ENCODE measurements at regions not wholly inside any gene's neighbourhood (a gene's known extent, or its start where the extent isn't known, plus 50 kb on each side); places are given as distances from the start of the nearest gene placed in this dataset.

- in situ Hi-C loops (cut with MboI; ENCODE audit: low sequenced_read_pairs) (no loop called here), dilution Hi-C loops (cut with HindIII; ENCODE audit: low sequenced_read_pairs, unreplicated experiment) (no loop called here), intact Hi-C loops (cut with micrococcal nuclease) (no loop called here)
- Histone ChIP-seq H3K9me1 (ENCODE audit: insufficient read depth, low read length) (no peaks in the 10 kb centered on the region), H3K4me2 (ENCODE audit: low read depth, low read length) (no peak overlapping the region), H3K36me3 (ENCODE audit: control insufficient read depth, insufficient read depth, low read length) (no peaks in the 10 kb centered on the region), H3K27me3 (ENCODE audit: control insufficient read depth, insufficient read depth, low read length) (peaks cover 13% of the 10 kb centered on the region), H2AFZ (replicated peaks; ENCODE audit: low read length, poor library complexity) (no peak overlapping the region), H3K4me3 (ENCODE audit: insufficient read depth, low read depth, low read length) (no peak overlapping the region), H3K18ac (ENCODE audit: low read depth, low read length) (no peak overlapping the region), H3K9ac (ENCODE audit: low read depth, low read length) (no peak overlapping the region), H3K4ac (ENCODE audit: low read depth, low read length) (no peak overlapping the region), H3K27ac (ENCODE audit: insufficient read depth, low read length) (no peak overlapping the region), H3K4me1 (ENCODE audit: control insufficient read depth, insufficient read depth, low read length) (no peaks in the 10 kb centered on the region), H2BK15ac (ENCODE audit: low read depth, low read length) (no peak overlapping the region), H2BK20ac (ENCODE audit: low read depth, low read length) (no peak overlapping the region), H3K14ac (replicated peaks; ENCODE audit: low read depth, low read length) (no peak overlapping the region), H4K5ac (ENCODE audit: low read depth, low read length) (no peak overlapping the region), H2BK5ac (ENCODE audit: low read depth, low read length, poor library complexity, severe bottlenecking) (no peak overlapping the region), H3K56ac (ENCODE audit: extremely low read depth, insufficient read depth, low read length) (no peak overlapping the region), H4K20me1 (ENCODE audit: insufficient read depth, low read length) (no peaks in the 10 kb centered on the region), H2AK5ac (ENCODE audit: low read depth, low read length) (no peak overlapping the region), H4K91ac (ENCODE audit: insufficient read depth, low read depth, low read length) (no peak overlapping the region), H3K9me3 (ENCODE audit: control insufficient read depth, insufficient read depth, low read length) (no peaks in the 10 kb centered on the region), H3K23ac (ENCODE audit: low read depth, low read length) (no peak overlapping the region), H3K79me1 (ENCODE audit: low read depth in 1 of 2, low read length in 2 of 2) (no peaks in the 10 kb centered on the region), H2BK120ac (ENCODE audit: low read depth, low read length) (no peak overlapping the region), H2AK9ac (replicated peaks; ENCODE audit: low read depth, low read length, poor library complexity) (no peak overlapping the region), H4K8ac (ENCODE audit: low read depth in 2 of 2, low read length in 2 of 2) (no peak overlapping the region)
- TF ChIP-seq CTCF (conservative IDR thresholded peaks at IDR 0.05; ENCODE audit: low read depth, low read length): no peak
- no peak for TF ChIP-seq MAFK (IDR thresholded peaks at IDR 0.05; ENCODE audit: low read depth, low read length)
- TF ChIP-seq, protein P1, sequence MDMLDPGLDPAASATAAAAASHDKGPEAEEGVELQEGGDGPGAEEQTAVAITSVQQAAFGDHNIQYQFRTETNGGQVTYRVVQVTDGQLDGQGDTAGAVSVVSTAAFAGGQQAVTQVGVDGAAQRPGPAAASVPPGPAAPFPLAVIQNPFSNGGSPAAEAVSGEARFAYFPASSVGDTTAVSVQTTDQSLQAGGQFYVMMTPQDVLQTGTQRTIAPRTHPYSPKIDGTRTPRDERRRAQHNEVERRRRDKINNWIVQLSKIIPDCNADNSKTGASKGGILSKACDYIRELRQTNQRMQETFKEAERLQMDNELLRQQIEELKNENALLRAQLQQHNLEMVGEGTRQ (IDR thresholded peaks at IDR 0.05; ENCODE audit: low read depth, low read length): no peak
- TF ChIP-seq, protein P2, sequence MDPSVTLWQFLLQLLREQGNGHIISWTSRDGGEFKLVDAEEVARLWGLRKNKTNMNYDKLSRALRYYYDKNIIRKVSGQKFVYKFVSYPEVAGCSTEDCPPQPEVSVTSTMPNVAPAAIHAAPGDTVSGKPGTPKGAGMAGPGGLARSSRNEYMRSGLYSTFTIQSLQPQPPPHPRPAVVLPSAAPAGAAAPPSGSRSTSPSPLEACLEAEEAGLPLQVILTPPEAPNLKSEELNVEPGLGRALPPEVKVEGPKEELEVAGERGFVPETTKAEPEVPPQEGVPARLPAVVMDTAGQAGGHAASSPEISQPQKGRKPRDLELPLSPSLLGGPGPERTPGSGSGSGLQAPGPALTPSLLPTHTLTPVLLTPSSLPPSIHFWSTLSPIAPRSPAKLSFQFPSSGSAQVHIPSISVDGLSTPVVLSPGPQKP (IDR thresholded peaks at IDR 0.05; ENCODE audit: borderline replicate concordance, low read depth, low read length): no peak
- no peak for TF ChIP-seq BHLHE40 (IDR thresholded peaks at IDR 0.05; ENCODE audit: low read depth, low read length)
- TF ChIP-seq MXI1 (IDR thresholded peaks at IDR 0.05; ENCODE audit: borderline replicate concordance, low read depth, low read length): no peak
- TF ChIP-seq POLR2A (IDR thresholded peaks at IDR 0.05; ENCODE audit: low read depth, low read length): no peak
- TF ChIP-seq NFE2L2 (IDR thresholded peaks at IDR 0.05; ENCODE audit: low read depth, low read length): no peak
- TF ChIP-seq MAZ (IDR thresholded peaks at IDR 0.05; ENCODE audit: borderline replicate concordance, low read depth, low read length): no peak
- no peak for TF ChIP-seq RAD21 (IDR thresholded peaks at IDR 0.05; ENCODE audit: low read length)
- TF ChIP-seq RFX5 (IDR thresholded peaks at IDR 0.05; ENCODE audit: low read depth, low read length): no peak
- no peak for TF ChIP-seq FOS (IDR thresholded peaks at IDR 0.05; ENCODE audit: low read depth, low read length)
- TF ChIP-seq SMC3 (IDR thresholded peaks at IDR 0.05; ENCODE audit: low read depth, low read length): no peak
- no peak for TF ChIP-seq CHD1 (IDR thresholded peaks at IDR 0.05; ENCODE audit: low read depth, low read length)
- TF ChIP-seq CEBPB (IDR thresholded peaks at IDR 0.05; ENCODE audit: low read depth, low read length): no peak
- ChIA-PET CTCF (no interaction called here), POLR2A (ENCODE audit: unreplicated experiment) (no interaction called here)
- 18% methylated on average over 4 of the region's 5 CpGs; no CpG with 5 or more reads in 1 of the 2 experiments for WGBS, 2 experiments (ENCODE audit: extremely low coverage in 2 of 2, insufficient read length in 1 of 2)
- BruUV-seq (replicated peaks): no TSS peak
- no peak for DNase-seq
- no peak for ATAC-seq (ENCODE audit: low read depth)
These were observed 77.3 kb upstream of the LTA4H start for GRCh38 chr12:96112733-96113132.

Measured in IMR-90 (cell line).